NCI-H146 (cell line): ENCODE measurements at regions not wholly inside any gene's neighbourhood (a gene's known extent, or its start where the extent isn't known, plus 50 kb on each side); places are given as distances from the start of the nearest gene placed in this dataset.
"Not testable (repeated sequence)": the region's sequence is repeated elsewhere in the genome, so short reads cannot be mapped to it uniquely, and the experiment has no call there.

Source experiments
- DNase-seq: peaks from one replicate; lab custom pipeline; 2025; lab: John Stamatoyannopoulos, UW

GRCh38 chr7:153010416-153010815 lies 250.9 kb downstream of the ACTR3B start:
- no peak for DNase-seq

- no peak for DNase-seq
These were observed 252.7 kb downstream of the ACTR3B start for GRCh38 chr7:153012203-153012602.

- DNase-seq = no peak
These were observed 257.7 kb downstream of the ACTR3B start for GRCh38 chr7:153017223-153017622.

- no peak for DNase-seq
These were observed 262.0 kb downstream of the ACTR3B start for GRCh38 chr7:153021542-153021941.

GRCh38 chr7:153022475-153023193 lies 263.1 kb downstream of the ACTR3B start:
- DNase-seq = peak; percentile 75

- no peak for DNase-seq
These were observed 263.6 kb downstream of the ACTR3B start for GRCh38 chr7:153023194-153023592.

GRCh38 chr7:153027210-153027609 lies 267.7 kb downstream of the ACTR3B start:
- no peak for DNase-seq

GRCh38 chr7:153027904-153028303 lies 268.4 kb downstream of the ACTR3B start:
- no peak for DNase-seq

GRCh38 chr7:153030976-153031375 lies 271.4 kb downstream of the ACTR3B start:
- no peak for DNase-seq

- DNase-seq = no peak
These were observed 275.2 kb downstream of the ACTR3B start for GRCh38 chr7:153034791-153035190.

- DNase-seq = no peak
These were observed 277.0 kb downstream of the ACTR3B start for GRCh38 chr7:153036396-153037063.

GRCh38 chr7:153043440-153043839 lies 283.9 kb downstream of the ACTR3B start:
- no peak for DNase-seq

GRCh38 chr7:153044981-153045380 lies 285.4 kb downstream of the ACTR3B start:
- DNase-seq = no peak

- no peak for DNase-seq
These were observed 287.8 kb downstream of the ACTR3B start for GRCh38 chr7:153047079-153047959.

- no peak for DNase-seq
These were observed 292.7 kb downstream of the ACTR3B start for GRCh38 chr7:153052206-153052605.

- DNase-seq = no peak
These were observed 302.5 kb downstream of the ACTR3B start for GRCh38 chr7:153061910-153062528.

GRCh38 chr7:153065051-153065450 lies 305.5 kb downstream of the ACTR3B start:
- no peak for DNase-seq

- DNase-seq = no peak
These were observed 307.2 kb downstream of the ACTR3B start for GRCh38 chr7:153066711-153067110.

GRCh38 chr7:153070141-153070540 lies 310.6 kb downstream of the ACTR3B start:
- no peak for DNase-seq

- no peak for DNase-seq
These were observed 313.3 kb downstream of the ACTR3B start for GRCh38 chr7:153072806-153073205.

- DNase-seq = not testable (repeated sequence)
These were observed 316.7 kb downstream of the ACTR3B start for GRCh38 chr7:153076289-153076688.

- DNase-seq = no peak
These were observed 321.9 kb downstream of the ACTR3B start for GRCh38 chr7:153081496-153081895.
